ENCODE measurements at regions not wholly inside any gene's neighbourhood (a gene's known extent, or its start where the extent isn't known, plus 50 kb on each side); places are given as distances from the start of the nearest gene placed in this dataset.

DNA sequence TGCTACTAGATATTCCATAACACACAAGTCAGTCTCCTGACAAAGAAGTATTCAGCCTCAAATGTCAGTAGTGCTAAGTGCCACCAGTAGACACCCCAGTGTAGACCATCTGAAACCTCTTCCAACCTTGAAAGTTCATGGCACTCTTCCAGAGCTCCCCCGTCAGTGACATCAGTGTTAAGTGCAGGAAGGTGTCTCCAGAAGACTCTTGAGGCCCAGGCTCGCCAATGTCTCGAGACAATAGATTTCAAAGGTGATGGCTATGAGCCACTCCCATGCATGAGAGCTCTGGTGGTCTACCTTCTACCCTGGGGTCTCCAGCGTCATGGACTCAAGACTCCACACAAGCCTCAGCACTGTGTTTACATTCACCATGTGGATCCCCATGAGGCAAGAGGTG, 183.8 kb downstream of the SMAD2 start:
- H3K9me3 Mint-ChIP-seq: no peaks in the 10 kb centered on the region
- H3K4me3 Mint-ChIP-seq: no peak overlapping the region
- H3K27ac Mint-ChIP-seq: no peak overlapping the region
- peaks cover 6% of the 10 kb centered on the region for H3K4me1 Mint-ChIP-seq
- H3K27me3 Mint-ChIP-seq (ENCODE audit: low read depth, poor library complexity): peaks cover 70% of the 10 kb centered on the region
- DNase-seq: no peak
- H3K36me3 Mint-ChIP-seq (ENCODE audit: low read depth): no peaks in the 10 kb centered on the region
- TF ChIP-seq, protein P1, sequence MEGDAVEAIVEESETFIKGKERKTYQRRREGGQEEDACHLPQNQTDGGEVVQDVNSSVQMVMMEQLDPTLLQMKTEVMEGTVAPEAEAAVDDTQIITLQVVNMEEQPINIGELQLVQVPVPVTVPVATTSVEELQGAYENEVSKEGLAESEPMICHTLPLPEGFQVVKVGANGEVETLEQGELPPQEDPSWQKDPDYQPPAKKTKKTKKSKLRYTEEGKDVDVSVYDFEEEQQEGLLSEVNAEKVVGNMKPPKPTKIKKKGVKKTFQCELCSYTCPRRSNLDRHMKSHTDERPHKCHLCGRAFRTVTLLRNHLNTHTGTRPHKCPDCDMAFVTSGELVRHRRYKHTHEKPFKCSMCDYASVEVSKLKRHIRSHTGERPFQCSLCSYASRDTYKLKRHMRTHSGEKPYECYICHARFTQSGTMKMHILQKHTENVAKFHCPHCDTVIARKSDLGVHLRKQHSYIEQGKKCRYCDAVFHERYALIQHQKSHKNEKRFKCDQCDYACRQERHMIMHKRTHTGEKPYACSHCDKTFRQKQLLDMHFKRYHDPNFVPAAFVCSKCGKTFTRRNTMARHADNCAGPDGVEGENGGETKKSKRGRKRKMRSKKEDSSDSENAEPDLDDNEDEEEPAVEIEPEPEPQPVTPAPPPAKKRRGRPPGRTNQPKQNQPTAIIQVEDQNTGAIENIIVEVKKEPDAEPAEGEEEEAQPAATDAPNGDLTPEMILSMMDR (IDR thresholded peaks at IDR 0.05): no peak

DNA sequence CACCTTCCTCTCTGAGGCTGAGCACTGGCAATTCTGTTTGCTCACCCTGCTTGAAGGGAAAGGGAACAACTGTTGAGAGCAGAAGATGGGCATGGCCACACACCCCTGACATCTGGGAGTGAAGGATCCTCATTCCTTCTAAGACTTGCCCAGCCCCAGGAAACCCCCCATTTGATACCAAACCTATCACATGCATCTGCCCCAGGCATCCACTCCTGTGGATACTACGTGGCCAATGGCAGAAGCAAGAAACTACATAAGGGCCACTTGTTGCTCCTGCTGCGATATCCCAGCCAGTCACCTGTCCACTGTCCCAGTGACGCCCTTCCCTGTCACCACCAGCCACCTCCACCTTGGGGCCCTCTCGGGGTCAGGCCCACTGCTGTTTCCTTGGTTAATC, 185.2 kb downstream of the SMAD2 start:
- Mint-ChIP-seq H3K36me3 (ENCODE audit: low read depth) (no peaks in the 10 kb centered on the region), H3K9me3 (no peaks in the 10 kb centered on the region), H3K4me1 (peaks cover 6% of the 10 kb centered on the region), H3K27me3 (ENCODE audit: low read depth, poor library complexity) (peaks cover 63% of the 10 kb centered on the region), H3K4me3 (no peak overlapping the region), H3K27ac (no peak overlapping the region)
- DNase-seq: no peak
- TF ChIP-seq, protein P1 (IDR thresholded peaks at IDR 0.05): no peak

DNA sequence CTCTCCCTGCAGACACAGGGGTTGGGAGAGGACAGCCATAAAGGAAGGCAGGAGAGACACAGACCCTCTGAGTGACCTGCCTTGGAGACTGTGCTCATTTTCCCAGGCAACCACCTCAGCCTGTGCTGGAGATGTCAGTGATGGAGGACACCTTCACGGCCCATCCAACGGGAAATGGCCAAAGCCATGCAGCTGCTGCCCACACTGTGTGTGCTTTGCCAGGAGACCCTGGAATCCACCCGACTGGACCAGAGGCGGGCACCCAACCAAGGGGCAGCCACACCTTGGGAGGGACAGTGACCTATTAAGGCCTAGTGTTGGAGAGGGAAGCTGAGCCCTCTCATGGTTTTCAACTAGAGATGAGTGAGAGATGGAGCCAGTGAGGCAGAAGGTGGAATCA, 192.5 kb downstream of the SMAD2 start:
- H3K4me3 Mint-ChIP-seq: no peak overlapping the region
- H3K9me3 Mint-ChIP-seq: peaks cover 6% of the 10 kb centered on the region
- peaks cover 55% of the 10 kb centered on the region for H3K27me3 Mint-ChIP-seq (ENCODE audit: low read depth, poor library complexity)
- no peak for DNase-seq
- TF ChIP-seq, protein P1 (IDR thresholded peaks at IDR 0.05): no peak
- H3K4me1 Mint-ChIP-seq: peaks cover 7% of the 10 kb centered on the region
- no peak overlapping the region for H3K27ac Mint-ChIP-seq
- no peaks in the 10 kb centered on the region for H3K36me3 Mint-ChIP-seq (ENCODE audit: low read depth)

DNA sequence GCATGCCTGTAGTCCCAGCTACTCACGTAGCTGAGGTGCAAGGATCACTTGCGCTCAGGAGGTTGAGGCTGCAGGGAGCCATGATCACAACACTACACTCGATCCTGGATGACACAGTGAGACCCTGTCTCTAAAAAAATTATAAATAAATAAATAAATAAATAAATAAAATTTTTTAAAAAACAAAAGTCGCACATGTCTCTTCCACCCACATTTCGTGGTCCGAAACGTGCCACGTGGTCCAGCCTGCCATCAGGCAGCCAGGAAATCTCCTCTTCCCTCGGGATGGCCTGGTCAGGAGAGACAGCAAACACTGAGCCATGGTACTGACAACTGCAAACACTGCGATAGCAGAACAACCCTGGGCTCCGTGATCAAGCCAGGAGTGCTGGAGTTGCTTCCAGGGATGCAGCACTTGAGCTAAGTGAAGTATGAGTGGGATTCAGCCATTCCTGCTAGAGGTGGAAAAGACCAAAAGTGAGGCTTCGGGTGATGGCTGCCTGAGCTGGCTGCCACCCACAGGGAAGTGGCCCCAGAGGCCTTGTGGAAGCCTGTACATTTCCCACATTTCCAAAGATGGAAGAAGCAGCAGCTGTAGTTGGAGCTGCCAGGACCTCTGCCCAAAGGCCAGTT, 193.1 kb downstream of the SMAD2 start:
- TF ChIP-seq, protein P1 (IDR thresholded peaks at IDR 0.05): no peak
- Mint-ChIP-seq H3K36me3 (ENCODE audit: low read depth) (no peaks in the 10 kb centered on the region), H3K4me3 (no peak overlapping the region), H3K27me3 (ENCODE audit: low read depth, poor library complexity) (peaks cover 53% of the 10 kb centered on the region), H3K4me1 (peaks cover 7% of the 10 kb centered on the region), H3K9me3 (peaks cover 6% of the 10 kb centered on the region), H3K27ac (no peak overlapping the region)
- DNase-seq: no peak

DNA sequence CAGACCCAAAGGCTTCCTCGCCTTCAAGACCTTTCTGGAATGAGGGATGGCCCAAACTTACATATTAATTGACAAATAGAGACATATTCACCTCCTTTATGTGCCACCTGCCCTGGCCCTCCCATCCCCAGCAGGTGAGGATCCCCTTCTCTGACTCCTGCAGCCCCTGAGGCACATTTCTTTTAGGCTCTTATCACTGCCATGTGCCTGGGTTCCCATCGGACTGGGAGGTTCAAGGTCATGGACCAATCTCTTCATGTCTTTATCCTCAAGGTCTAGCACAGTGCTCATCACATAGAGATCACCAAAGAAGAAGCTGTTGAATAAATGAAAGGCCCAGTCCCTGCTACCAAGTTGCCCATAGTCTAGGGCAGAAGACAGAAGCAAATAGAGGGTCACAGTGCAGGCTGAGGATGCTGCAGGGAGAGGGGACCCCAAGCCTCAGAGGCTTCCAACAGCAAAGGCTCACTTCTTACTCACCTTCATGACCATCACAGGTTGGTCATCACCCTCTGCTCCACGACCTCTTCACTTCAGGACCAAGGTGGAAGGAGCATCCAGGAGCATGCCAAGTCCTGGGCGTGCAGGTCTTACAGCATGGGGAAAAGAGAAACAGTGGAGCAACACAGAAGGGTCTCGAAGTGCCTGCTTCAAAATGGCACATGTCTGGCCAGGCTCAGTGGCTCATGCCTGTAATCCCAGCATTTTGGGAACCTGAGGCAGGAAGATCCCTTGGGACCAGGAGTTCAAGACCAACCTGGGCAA, 193.9 kb downstream of the SMAD2 start:
- Mint-ChIP-seq H3K27ac (no peak overlapping the region), H3K4me1 (peaks cover 12% of the 10 kb centered on the region), H3K4me3 (no peak overlapping the region), H3K9me3 (peaks cover 6% of the 10 kb centered on the region), H3K27me3 (ENCODE audit: low read depth, poor library complexity) (peaks cover 50% of the 10 kb centered on the region), H3K36me3 (ENCODE audit: low read depth) (no peaks in the 10 kb centered on the region)
- no peak for DNase-seq
- TF ChIP-seq, protein P1 (IDR thresholded peaks at IDR 0.05): no peak
